Bronchial epithelial cell (primary cell): ENCODE measurements at regions not wholly inside any gene's neighbourhood (a gene's known extent, or its start where the extent isn't known, plus 50 kb on each side); places are given as distances from the start of the nearest gene placed in this dataset.

Source experiments
- DNase-seq: peaks from one replicate; pipeline ENCODE4 v3.0.0-alpha.2; 2010; ENCODE audit warnings: low read depth
- FAIRE-seq: peaks from 2 replicates; lab custom pipeline; 2011; peaks lifted over from hg19 to GRCh38; lab: Jason Lieb, UNC
- H3K27me3 ChIP-seq: 2 replicates; pipeline ENCODE4 v1.5.1; 2011; ENCODE audit warnings: low read length; ENCODE audit not compliant: control insufficient read depth, insufficient read depth
- H3K36me3 ChIP-seq: 2 replicates; pipeline ENCODE4 v1.5.1; 2011; ENCODE audit warnings: low read length; ENCODE audit not compliant: control insufficient read depth, insufficient read depth
- H3K4me3 ChIP-seq: 2 replicates; pipeline ENCODE4 v1.5.1; 2011; ENCODE audit warnings: mild to moderate bottlenecking, low read depth, low read length, control low read depth
- TF ChIP-seq, protein P1 (sequence below): IDR thresholded peaks from 2 replicates; pipeline ENCODE4 v1.5.1; 2011; ENCODE audit warnings: mild to moderate bottlenecking, moderate library complexity, low read length, control low read depth, inconsistent platforms; ENCODE audit not compliant: insufficient read depth, severe bottlenecking

GRCh38 chr5:92729088-92729487 is 851.9 kb downstream of the NR2F1-AS1 start:
- H3K27me3 ChIP-seq, result no peaks in the 10 kb centered on the region
- FAIRE-seq (no peak), DNase-seq (no peak)
- H3K36me3 ChIP-seq, result no peaks in the 10 kb centered on the region
- TF ChIP-seq, protein P1, sequence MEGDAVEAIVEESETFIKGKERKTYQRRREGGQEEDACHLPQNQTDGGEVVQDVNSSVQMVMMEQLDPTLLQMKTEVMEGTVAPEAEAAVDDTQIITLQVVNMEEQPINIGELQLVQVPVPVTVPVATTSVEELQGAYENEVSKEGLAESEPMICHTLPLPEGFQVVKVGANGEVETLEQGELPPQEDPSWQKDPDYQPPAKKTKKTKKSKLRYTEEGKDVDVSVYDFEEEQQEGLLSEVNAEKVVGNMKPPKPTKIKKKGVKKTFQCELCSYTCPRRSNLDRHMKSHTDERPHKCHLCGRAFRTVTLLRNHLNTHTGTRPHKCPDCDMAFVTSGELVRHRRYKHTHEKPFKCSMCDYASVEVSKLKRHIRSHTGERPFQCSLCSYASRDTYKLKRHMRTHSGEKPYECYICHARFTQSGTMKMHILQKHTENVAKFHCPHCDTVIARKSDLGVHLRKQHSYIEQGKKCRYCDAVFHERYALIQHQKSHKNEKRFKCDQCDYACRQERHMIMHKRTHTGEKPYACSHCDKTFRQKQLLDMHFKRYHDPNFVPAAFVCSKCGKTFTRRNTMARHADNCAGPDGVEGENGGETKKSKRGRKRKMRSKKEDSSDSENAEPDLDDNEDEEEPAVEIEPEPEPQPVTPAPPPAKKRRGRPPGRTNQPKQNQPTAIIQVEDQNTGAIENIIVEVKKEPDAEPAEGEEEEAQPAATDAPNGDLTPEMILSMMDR, result no peak
- no peak overlapping the region for H3K4me3 ChIP-seq

GRCh38 chr5:92715946-92716520 is 865.0 kb downstream of the NR2F1-AS1 start:
- no peak for FAIRE-seq

GRCh38 chr5:92713826-92714225 is 867.2 kb downstream of the NR2F1-AS1 start:
- TF ChIP-seq, protein P1, result no peak
- FAIRE-seq (no peak), DNase-seq (no peak)
- Histone ChIP-seq H3K36me3 (no peaks in the 10 kb centered on the region), H3K27me3 (no peaks in the 10 kb centered on the region), H3K4me3 (no peak overlapping the region)

More at GRCh38 chr5:92715946-92716520, 865.0 kb downstream of the NR2F1-AS1 start:
- TF ChIP-seq, protein P1, result no peak
- no peak overlapping the region for H3K4me3 ChIP-seq
- no peak for DNase-seq
- no peaks in the 10 kb centered on the region for H3K36me3 ChIP-seq
- H3K27me3 ChIP-seq, result no peaks in the 10 kb centered on the region

- no peaks in the 10 kb centered on the region for H3K36me3 ChIP-seq
- no peak for FAIRE-seq
- TF ChIP-seq, protein P1, result no peak
- H3K4me3 ChIP-seq, result no peak overlapping the region
- no peaks in the 10 kb centered on the region for H3K27me3 ChIP-seq
- DNase-seq, result no peak
Measured at GRCh38 chr5:92713335-92713743, 867.7 kb downstream of the NR2F1-AS1 start.

GRCh38 chr5:92711956-92712355 is 869.1 kb downstream of the NR2F1-AS1 start:
- H3K27me3 ChIP-seq, result no peaks in the 10 kb centered on the region
- TF ChIP-seq, protein P1, result no peak
- FAIRE-seq (no peak), DNase-seq (no peak)
- H3K36me3 ChIP-seq, result no peaks in the 10 kb centered on the region
- no peak overlapping the region for H3K4me3 ChIP-seq

DNA sequence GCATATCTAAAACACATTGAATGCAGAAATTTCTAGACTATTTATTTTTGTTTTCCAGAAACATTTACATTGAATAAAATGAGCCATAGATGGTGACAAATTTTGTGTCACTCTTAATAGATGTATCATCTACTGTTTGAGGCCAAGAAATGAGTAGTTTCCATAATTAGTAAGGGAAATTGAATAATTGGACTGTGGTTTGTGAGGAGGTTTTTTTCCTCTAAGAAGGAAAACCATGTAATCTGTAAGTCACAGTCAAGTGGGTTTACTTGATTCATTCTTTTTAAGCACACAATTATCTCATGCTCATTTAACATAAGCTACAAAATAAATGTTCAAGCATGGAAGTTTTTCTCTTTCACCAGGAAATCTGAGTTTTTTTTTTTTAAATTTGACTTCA is 876.4 kb downstream of the NR2F1-AS1 start:
- Histone ChIP-seq H3K27me3 (no peaks in the 10 kb centered on the region), H3K4me3 (no peak overlapping the region), H3K36me3 (no peaks in the 10 kb centered on the region)
- FAIRE-seq, result no peak
- no peak for DNase-seq
- TF ChIP-seq, protein P1, result no peak
